ENCODE measurements at regions not wholly inside any gene's neighbourhood (a gene's known extent, or its start where the extent isn't known, plus 50 kb on each side); places are given as distances from the start of the nearest gene placed in this dataset.

DNA sequence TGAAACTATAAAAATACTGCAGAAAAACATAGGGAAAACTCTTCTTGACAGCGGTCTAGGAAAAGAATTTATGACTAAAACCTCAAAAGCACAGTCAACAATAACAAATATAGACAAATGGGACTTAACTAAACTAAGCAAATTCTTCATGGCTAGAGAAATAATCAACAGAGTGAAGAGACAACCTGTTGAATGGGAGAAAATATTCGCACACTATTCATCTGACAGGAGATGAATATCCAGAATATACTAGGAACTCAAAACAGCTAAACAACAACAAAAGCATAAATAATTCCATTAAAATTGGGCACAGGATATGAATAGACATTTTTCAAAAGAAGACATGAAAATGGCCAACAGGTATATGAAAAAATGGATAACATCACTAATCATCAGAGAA is 303.6 kb upstream of the PRR20A start:
- Histone ChIP-seq H4K20me1 (ENCODE audit: low read length) (no peaks in the 10 kb centered on the region), H3K9me3 (ENCODE audit: low read length) (no peaks in the 10 kb centered on the region), H3K4me1 (ENCODE audit: insufficient read depth, low read length) (no peaks in the 10 kb centered on the region), H3K79me2 (ENCODE audit: low read length) (no peaks in the 10 kb centered on the region), H3K4me3 (ENCODE audit: low read length) (no peak overlapping the region), H3K9ac (ENCODE audit: low read length) (no peak overlapping the region), H3K9me2 (replicated peaks; ENCODE audit: low read length) (no peaks in the 10 kb centered on the region), H3K27ac (ENCODE audit: low read length) (no peak overlapping the region), H3K4me2 (ENCODE audit: low read length) (no peak overlapping the region), H3K36me3 (ENCODE audit: low read depth, low read length) (no peaks in the 10 kb centered on the region), H3F3A (ENCODE audit: low read length, unreplicated experiment) (no peaks in the 10 kb centered on the region), H2AFZ (ENCODE audit: low read length) (no peak overlapping the region), H3K27me3 (ENCODE audit: low read length) (no peaks in the 10 kb centered on the region)
- CTCF ChIA-PET, result no interaction called here
- intact Hi-C loops (cut with micrococcal nuclease), result no loop called here
- DNase-seq (no peak), ATAC-seq (no peak)
- no TSS peak for BruUV-seq (replicated peaks)
- TF ChIP-seq EZH2phosphoT487 (IDR thresholded peaks at IDR 0.05; ENCODE audit: borderline replicate concordance, low read length) (no peak), EZH2 (IDR thresholded peaks at IDR 0.05; ENCODE audit: low read length, unreplicated experiment) (no peak)
- TF ChIP-seq, protein P1, sequence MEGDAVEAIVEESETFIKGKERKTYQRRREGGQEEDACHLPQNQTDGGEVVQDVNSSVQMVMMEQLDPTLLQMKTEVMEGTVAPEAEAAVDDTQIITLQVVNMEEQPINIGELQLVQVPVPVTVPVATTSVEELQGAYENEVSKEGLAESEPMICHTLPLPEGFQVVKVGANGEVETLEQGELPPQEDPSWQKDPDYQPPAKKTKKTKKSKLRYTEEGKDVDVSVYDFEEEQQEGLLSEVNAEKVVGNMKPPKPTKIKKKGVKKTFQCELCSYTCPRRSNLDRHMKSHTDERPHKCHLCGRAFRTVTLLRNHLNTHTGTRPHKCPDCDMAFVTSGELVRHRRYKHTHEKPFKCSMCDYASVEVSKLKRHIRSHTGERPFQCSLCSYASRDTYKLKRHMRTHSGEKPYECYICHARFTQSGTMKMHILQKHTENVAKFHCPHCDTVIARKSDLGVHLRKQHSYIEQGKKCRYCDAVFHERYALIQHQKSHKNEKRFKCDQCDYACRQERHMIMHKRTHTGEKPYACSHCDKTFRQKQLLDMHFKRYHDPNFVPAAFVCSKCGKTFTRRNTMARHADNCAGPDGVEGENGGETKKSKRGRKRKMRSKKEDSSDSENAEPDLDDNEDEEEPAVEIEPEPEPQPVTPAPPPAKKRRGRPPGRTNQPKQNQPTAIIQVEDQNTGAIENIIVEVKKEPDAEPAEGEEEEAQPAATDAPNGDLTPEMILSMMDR (conservative IDR thresholded peaks at IDR 0.05; ENCODE audit: low read depth, low read length), result no peak
- POLR2A ChIA-PET (ENCODE audit: unreplicated experiment), result no interaction called here

DNA sequence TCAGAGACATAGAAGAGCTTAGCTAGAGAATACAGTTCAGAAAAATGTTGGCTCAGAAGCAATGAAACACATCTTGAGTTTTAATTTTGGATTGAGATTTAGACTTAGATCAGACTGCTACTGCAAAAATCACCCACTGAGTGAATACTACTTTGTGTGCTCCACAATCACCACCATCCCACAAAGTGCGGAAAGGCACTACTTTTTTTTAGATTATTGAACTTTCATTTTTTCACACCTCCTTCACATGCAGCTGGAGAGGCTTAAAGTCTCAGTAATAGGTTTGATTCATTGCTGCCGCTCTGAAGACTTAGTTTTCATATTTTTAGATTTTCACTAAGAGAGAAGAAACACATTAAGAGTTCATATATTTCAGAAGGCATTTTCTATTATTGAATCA is 289.9 kb upstream of the PRR20A start:
- TF ChIP-seq, protein P1 (conservative IDR thresholded peaks at IDR 0.05; ENCODE audit: low read depth, low read length), result no peak
- TF ChIP-seq EZH2 (IDR thresholded peaks at IDR 0.05; ENCODE audit: low read length, unreplicated experiment) (no peak), EZH2phosphoT487 (IDR thresholded peaks at IDR 0.05; ENCODE audit: borderline replicate concordance, low read length) (no peak)
- Histone ChIP-seq H3K9ac (ENCODE audit: low read length) (no peak overlapping the region), H3K4me1 (ENCODE audit: insufficient read depth, low read length) (no peaks in the 10 kb centered on the region), H3K4me2 (ENCODE audit: low read length) (no peak overlapping the region), H3K79me2 (ENCODE audit: low read length) (no peaks in the 10 kb centered on the region), H3K9me3 (ENCODE audit: low read length) (no peaks in the 10 kb centered on the region), H3F3A (ENCODE audit: low read length, unreplicated experiment) (no peaks in the 10 kb centered on the region), H3K27me3 (ENCODE audit: low read length) (no peaks in the 10 kb centered on the region), H3K4me3 (ENCODE audit: low read length) (no peak overlapping the region), H3K9me2 (replicated peaks; ENCODE audit: low read length) (no peaks in the 10 kb centered on the region), H2AFZ (ENCODE audit: low read length) (no peak overlapping the region), H4K20me1 (ENCODE audit: low read length) (no peaks in the 10 kb centered on the region), H3K27ac (ENCODE audit: low read length) (no peak overlapping the region), H3K36me3 (ENCODE audit: low read depth, low read length) (no peaks in the 10 kb centered on the region)
- ChIA-PET POLR2A (ENCODE audit: unreplicated experiment) (no interaction called here), CTCF (no interaction called here)
- no TSS peak for BruUV-seq (replicated peaks)
- ATAC-seq (no peak), DNase-seq (no peak)
- intact Hi-C loops (cut with micrococcal nuclease), result no loop called here

DNA sequence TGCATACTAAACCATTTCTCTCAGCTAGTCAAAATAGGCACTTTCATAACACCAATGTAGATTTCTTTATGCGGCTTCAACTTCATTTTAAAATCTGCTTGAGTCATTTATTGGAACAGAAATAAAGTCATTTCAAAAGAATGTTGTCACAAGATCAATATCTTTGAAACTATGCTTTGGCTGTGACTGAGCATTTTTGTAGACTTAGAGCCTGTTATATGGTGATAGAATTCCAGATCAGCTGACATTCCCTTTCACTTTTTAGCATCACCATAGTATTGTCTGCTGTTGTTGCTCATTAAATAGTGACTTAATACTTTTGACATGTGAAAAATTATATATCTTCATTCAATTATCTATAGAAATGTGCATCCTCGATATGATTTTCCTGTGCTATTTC is 279.2 kb upstream of the PRR20A start:
- Histone ChIP-seq H4K20me1 (ENCODE audit: low read length) (no peaks in the 10 kb centered on the region), H3K9me2 (replicated peaks; ENCODE audit: low read length) (no peaks in the 10 kb centered on the region), H3K27me3 (ENCODE audit: low read length) (no peaks in the 10 kb centered on the region), H3K4me2 (ENCODE audit: low read length) (no peak overlapping the region), H3K4me3 (ENCODE audit: low read length) (no peak overlapping the region), H3K9ac (ENCODE audit: low read length) (no peak overlapping the region), H3K27ac (ENCODE audit: low read length) (no peak overlapping the region), H3K36me3 (ENCODE audit: low read depth, low read length) (no peaks in the 10 kb centered on the region), H2AFZ (ENCODE audit: low read length) (no peak overlapping the region), H3K79me2 (ENCODE audit: low read length) (no peaks in the 10 kb centered on the region), H3K4me1 (ENCODE audit: insufficient read depth, low read length) (no peaks in the 10 kb centered on the region), H3K9me3 (ENCODE audit: low read length) (no peaks in the 10 kb centered on the region), H3F3A (ENCODE audit: low read length, unreplicated experiment) (no peaks in the 10 kb centered on the region)
- peak; percentile 82 for ATAC-seq
- no TSS peak for BruUV-seq (replicated peaks)
- CTCF ChIA-PET, result no interaction called here
- POLR2A ChIA-PET (ENCODE audit: unreplicated experiment), result no interaction called here
- TF ChIP-seq, protein P1 (conservative IDR thresholded peaks at IDR 0.05; ENCODE audit: low read depth, low read length), result no peak
- TF ChIP-seq EZH2phosphoT487 (IDR thresholded peaks at IDR 0.05; ENCODE audit: borderline replicate concordance, low read length), result no peak
- TF ChIP-seq EZH2 (IDR thresholded peaks at IDR 0.05; ENCODE audit: low read length, unreplicated experiment), result no peak
- intact Hi-C loops (cut with micrococcal nuclease), result no loop called here
- DNase-seq, result peak; percentile 46

All from PC-3 (cell line).